Panc1 (cell line): ENCODE measurements at regions not wholly inside any gene's neighbourhood (a gene's known extent, or its start where the extent isn't known, plus 50 kb on each side); places are given as distances from the start of the nearest gene placed in this dataset.

ENCODE experiments used
- POLR2AphosphoS5 ChIP-seq: IDR thresholded peaks from 2 replicates; pipeline ENCODE4 v1.6.1; 2012; ENCODE audit warnings: mild to moderate bottlenecking, low read depth, low read length, moderate library complexity
- SIN3A ChIP-seq: IDR thresholded peaks from 2 replicates; pipeline ENCODE4 v1.6.1; 2012; ENCODE audit warnings: low read depth, mild to moderate bottlenecking, low read length, moderate library complexity, borderline replicate concordance; ENCODE audit not compliant: insufficient read depth
- TCF7L2 ChIP-seq: IDR thresholded peaks from 2 replicates; pipeline ENCODE4 v1.6.1; 2011; ENCODE audit warnings: mild to moderate bottlenecking, low read depth, low read length, inconsistent platforms
- TF ChIP-seq, protein P1 (sequence below): fragments of 450-650 bp; IDR thresholded peaks from 2 replicates; pipeline ENCODE4 v1.5.1; 2017; ENCODE audit warnings: mild to moderate bottlenecking
- TF ChIP-seq, protein P2 (sequence below), 2 experiments: IDR thresholded peaks; 2 replicates each; pipeline ENCODE4 v1.6.1; 2011 to 2012; ENCODE audit warnings: low read depth in 2 of 2, control low read depth in 1 of 2, low read length in 1 of 2, mild to moderate bottlenecking in 1 of 2, moderate library complexity in 1 of 2; ENCODE audit not compliant: insufficient read depth in 1 of 2

DNA sequence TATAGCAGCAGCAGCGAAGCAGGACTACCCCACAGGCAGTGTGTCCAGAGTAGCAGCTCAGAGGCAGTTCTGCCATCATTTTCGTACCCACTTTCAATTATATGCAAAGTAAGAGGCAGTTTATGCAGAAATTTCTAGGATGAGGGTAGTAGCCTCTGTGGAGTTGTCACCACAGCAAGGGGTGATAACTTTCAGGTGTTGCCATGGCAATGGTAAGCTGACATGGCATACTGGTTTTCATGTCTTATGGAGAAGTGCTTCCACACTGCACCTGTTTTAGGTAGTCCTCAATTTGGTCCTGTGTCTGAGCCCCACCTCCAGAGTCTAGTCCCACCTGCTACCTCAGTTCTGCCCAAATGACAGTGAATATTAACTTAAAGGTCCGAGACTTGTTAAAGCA, 133.3 kb upstream of the SYT6 start:
- TF ChIP-seq, protein P1, sequence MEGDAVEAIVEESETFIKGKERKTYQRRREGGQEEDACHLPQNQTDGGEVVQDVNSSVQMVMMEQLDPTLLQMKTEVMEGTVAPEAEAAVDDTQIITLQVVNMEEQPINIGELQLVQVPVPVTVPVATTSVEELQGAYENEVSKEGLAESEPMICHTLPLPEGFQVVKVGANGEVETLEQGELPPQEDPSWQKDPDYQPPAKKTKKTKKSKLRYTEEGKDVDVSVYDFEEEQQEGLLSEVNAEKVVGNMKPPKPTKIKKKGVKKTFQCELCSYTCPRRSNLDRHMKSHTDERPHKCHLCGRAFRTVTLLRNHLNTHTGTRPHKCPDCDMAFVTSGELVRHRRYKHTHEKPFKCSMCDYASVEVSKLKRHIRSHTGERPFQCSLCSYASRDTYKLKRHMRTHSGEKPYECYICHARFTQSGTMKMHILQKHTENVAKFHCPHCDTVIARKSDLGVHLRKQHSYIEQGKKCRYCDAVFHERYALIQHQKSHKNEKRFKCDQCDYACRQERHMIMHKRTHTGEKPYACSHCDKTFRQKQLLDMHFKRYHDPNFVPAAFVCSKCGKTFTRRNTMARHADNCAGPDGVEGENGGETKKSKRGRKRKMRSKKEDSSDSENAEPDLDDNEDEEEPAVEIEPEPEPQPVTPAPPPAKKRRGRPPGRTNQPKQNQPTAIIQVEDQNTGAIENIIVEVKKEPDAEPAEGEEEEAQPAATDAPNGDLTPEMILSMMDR, result no peak
- TF ChIP-seq SIN3A, result no peak
- no peak for TF ChIP-seq TCF7L2
- TF ChIP-seq POLR2AphosphoS5, result no peak
- TF ChIP-seq, protein P2, sequence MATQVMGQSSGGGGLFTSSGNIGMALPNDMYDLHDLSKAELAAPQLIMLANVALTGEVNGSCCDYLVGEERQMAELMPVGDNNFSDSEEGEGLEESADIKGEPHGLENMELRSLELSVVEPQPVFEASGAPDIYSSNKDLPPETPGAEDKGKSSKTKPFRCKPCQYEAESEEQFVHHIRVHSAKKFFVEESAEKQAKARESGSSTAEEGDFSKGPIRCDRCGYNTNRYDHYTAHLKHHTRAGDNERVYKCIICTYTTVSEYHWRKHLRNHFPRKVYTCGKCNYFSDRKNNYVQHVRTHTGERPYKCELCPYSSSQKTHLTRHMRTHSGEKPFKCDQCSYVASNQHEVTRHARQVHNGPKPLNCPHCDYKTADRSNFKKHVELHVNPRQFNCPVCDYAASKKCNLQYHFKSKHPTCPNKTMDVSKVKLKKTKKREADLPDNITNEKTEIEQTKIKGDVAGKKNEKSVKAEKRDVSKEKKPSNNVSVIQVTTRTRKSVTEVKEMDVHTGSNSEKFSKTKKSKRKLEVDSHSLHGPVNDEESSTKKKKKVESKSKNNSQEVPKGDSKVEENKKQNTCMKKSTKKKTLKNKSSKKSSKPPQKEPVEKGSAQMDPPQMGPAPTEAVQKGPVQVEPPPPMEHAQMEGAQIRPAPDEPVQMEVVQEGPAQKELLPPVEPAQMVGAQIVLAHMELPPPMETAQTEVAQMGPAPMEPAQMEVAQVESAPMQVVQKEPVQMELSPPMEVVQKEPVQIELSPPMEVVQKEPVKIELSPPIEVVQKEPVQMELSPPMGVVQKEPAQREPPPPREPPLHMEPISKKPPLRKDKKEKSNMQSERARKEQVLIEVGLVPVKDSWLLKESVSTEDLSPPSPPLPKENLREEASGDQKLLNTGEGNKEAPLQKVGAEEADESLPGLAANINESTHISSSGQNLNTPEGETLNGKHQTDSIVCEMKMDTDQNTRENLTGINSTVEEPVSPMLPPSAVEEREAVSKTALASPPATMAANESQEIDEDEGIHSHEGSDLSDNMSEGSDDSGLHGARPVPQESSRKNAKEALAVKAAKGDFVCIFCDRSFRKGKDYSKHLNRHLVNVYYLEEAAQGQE (IDR thresholded peaks at IDR 0.05; ENCODE audit: insufficient read depth in 1 of 2, low read depth in 2 of 2, low read length in 1 of 2), result no peak
